ENCODE measurements at regions not wholly inside any gene's neighbourhood (a gene's known extent, or its start where the extent isn't known, plus 50 kb on each side); places are given as distances from the start of the nearest gene placed in this dataset.
A peak's percentile ranks its signal among the peaks of the same experiment; 100 is the strongest.

DNA sequence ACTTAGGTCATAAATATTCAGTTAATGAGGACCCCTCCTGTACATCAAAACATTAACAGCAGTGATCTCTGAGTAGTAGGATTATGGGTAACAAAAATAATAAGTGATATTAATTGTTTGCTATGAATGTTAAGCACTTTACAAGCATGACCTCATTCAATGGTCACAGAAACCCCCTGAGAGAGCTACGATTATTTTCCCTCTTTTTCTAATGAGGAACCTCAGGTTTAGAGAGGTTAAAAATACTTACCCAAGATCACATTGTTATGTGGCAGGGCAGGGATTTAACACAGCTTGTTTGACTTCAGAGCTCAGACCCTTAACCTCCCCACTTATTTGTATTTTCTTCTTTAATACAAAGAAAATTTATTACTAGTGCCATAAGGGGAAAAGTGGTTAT, 228.2 kb downstream of the TBL1XR1 start:
- DNase-seq (ENCODE audit: low spot score): no peak

DNA sequence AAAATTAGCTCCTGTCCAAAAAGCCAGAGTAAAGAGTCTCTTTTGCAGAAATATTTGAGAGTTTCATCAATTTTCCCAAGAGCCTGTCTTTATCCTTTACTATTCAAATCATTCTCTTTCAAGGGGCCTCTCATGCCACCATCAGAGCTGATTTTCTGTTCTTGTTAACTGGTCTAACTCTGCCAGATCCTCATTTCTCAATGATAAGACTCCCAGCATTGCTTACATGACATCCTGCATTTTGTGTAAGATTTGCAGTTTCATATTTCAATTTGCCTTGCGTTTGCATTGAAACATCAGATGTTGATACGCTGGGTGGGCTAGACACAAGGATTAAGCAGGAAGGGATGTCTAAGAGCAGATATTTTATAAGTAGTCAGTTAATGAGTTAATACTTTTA, 228.7 kb downstream of the TBL1XR1 start:
- DNase-seq (ENCODE audit: low spot score): no peak

DNA sequence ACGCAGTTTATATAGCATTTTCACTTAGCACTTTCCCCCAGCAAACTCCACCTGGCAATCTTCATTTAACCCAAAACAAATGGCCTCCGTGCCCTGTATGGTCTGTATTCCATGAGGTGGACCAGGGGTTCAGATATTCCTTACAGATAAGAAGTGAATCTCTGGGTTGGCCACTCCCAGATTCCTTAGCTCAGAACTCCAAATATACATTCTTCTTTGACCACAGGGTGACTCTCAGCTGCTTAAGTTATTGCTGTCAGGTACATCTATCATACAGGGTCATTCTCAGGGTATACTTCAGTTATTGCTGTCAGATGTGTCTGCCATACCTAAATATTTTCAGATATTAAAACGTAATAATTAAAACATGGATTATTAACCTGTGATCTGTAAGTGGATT, 229.8 kb downstream of the TBL1XR1 start:
- no peak for DNase-seq (ENCODE audit: low spot score)

DNA sequence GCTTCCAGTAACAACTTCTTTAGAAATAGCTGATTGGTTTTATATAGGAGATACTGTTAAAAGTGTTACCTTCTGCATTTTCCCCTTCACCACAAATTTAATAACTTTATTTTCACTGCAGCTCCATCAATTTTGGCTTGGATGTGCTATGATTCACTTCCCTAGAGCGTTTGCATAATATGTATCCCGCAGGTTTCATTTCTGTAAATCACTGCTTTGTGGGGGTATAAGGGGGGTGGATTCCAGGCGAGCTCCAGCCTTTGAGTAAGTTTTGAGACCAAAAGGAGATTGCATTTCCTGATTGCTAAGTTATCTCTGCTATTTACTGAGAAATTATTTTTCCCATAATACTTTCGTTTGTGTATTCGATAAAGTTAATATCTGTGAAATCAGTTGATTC, 232.6 kb downstream of the TBL1XR1 start:
- DNase-seq (ENCODE audit: low spot score): no peak

DNA sequence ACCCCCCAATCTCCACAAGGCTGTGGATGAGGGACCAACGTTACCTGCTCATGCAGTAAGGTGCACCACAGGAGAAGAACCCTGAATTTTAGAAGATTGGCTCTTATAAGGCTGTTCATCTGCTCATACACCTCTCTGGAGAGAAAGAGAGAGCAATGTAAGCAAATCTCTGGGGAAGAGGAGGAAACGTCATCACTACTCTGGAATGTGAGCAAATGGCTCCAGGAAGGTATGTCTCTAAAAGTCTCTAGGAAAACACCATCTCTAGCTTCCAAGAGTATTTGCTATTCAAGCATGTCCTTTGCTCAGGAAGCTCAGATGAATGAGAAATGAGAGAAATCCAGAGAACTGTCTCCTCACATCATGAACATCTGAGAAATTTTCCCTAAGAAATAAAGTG, 235.4 kb downstream of the TBL1XR1 start:
- DNase-seq (ENCODE audit: low spot score): no peak

DNA sequence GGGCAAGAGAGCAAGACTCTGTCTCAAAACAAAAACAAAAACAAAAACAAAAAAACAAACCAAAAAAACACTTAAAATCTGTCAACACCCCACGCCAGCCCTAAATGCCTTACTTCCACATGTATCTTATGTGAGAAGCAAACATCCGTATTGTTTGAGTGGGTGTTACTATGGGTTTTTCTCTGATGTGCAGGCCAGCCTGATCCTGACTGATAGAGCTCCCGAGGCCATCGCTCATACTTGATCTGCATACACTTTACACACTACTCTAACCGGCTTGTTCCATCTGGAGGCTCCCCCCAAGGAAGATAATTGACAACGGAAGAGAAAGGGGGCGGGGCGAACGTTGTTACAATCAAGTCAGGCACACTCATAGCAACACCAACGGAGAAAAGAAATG, 237.4 kb downstream of the TBL1XR1 start:
- no peak for DNase-seq (ENCODE audit: low spot score)

DNA sequence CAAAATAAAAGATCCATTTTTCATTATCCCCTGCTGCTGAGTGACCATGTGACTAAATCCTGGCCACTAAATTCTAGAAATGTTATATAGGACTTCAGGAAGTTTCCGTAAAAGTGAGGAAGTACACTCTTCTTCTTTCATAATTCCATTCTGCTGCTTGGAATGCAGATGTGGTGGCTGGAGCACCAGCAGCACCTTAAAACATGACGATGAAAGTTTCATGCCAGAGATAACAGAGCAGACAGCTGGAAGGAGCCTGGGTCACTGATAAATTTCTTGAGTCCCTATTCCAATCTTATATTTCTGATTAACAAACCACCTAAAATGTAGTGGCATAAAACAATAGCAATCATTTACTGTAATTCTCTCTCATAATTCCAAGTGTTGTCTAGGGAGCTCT, 238.7 kb downstream of the TBL1XR1 start:
- DNase-seq (ENCODE audit: low spot score): no peak

DNA sequence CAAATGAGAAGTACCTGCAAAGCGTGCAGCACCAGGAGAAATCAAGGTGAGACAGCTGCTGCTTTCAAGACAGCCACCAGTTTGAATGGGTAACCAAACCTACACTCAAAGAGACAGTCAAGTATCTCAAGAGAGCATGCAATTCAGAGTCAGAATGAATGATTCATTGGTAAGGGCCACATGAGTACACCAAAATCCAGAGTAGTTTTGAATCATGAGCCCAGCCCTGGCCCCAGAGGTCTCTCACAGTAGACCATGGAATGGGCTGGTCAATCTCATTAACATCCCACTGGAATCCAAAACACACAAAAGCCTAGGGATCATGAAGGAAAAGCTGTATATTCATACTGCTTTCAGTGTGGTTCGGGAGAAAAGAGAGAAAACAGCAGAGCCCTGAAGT, 242.8 kb downstream of the TBL1XR1 start:
- no peak for DNase-seq (ENCODE audit: low spot score)

DNA sequence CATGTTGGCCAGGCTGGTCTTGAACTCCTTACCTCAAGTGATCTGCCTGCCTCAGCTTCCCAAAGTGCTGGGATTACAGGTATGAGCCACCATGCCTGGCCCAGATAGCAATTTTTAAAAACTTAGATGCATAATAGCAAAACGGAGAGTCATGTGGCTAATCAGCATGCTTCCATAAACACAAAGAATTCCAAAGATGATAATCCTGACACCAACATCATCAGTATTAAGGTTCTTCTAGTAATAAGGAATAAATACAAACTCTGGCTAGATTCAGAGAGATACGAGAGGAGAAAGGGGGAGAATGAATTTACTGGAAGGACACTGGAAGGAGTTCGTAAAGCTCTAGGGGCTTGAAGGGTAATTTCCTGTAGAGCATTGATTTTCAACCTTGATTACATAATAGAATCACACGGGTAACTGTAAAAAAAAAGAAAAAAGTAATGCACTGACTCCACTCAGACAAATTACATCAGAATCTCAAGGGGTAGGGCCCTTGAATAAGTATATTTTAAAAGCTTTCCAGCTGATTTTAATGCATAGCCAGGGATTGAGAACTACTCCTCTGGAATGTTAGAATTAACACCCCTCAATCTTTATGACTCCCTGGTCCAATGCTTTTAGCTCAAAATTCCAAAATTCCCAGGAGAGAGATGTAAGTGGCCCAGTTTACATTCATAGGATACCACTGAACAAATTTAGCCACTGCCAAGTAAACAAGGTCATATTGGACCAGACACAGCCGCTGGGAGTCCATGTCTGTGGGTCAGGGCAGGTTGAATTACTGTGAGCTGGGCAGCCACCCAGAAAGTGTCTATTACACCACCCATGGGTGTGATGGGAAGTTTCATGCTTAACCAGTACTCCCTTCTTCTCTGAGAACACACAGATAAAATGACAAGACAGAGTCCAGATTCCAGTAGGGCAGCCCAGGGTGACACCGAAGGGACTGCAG, 243.9 kb downstream of the TBL1XR1 start:
- DNase-seq (ENCODE audit: low spot score): no peak

DNA sequence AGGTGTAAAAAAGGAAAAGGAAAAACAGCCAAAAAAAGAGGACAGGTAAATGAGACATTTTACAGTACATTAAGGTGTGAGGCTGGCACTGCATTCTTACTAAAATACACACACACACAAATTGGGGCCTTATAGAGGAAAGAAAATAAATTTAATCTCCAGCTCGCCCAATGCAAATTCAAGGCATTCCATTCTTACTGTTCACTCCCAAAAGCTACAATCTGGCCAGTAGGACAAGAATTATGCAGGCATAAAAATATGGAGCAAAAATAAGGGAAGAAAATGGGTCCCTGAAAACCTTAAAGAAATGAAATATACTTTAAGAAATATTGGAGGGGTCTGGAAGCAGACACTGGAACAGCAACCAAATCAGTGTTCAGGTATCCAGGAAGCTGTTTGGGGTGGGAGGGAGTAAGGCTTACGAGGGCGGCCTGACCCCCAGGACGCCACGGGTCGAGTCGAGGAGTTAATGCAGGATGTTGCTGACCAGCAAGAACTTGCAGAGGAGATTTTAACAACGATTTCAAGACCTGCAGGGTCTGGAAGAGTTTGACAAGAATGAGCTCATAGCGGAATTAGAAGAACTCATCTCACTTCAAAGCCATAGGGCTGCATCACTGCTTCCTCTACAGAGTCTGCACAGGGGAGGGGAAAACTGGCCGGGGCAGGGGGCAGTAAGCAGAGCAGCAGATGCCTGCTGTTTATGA, 245.5 kb downstream of the TBL1XR1 start:
- no peak for DNase-seq (ENCODE audit: low spot score)

DNA sequence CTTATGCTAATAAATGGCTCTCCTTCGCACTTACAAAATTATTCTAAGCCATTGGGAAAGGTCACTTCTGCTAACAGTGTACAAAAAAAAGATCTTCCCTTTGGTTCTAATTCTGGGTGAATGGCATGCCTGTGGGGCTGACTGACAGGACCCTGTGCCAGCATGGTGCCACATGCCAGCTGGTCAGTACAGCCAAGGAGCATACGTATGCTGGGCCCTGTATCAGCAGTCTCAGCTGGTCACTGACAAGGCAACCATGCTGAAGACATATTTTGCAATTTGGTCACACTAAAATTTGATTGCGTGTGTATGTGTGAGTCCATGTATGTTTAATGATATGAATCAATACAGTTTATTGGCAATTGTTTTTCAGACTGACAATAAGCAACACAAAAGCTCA, 246.1 kb downstream of the TBL1XR1 start:
- no peak for DNase-seq (ENCODE audit: low spot score)

DNA sequence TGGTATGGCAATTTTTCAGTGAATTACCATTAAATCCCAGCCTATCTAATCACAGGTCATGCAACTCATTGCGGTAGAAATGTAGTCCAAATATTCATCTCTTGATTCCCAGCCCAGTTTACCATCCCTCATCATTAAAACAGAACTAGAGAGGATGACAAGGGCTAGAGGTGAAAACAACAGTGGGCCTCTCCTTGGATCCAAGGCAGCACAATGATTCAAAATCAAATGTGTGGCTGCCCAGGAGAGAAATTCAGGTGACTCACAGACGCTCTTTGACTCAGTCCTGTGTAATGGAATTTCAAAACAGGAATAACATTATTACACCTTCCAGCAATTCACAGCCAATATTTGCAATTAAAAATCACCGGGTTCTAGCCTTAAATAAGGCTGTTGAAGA, 246.5 kb downstream of the TBL1XR1 start:
- DNase-seq (ENCODE audit: low spot score): no peak

DNA sequence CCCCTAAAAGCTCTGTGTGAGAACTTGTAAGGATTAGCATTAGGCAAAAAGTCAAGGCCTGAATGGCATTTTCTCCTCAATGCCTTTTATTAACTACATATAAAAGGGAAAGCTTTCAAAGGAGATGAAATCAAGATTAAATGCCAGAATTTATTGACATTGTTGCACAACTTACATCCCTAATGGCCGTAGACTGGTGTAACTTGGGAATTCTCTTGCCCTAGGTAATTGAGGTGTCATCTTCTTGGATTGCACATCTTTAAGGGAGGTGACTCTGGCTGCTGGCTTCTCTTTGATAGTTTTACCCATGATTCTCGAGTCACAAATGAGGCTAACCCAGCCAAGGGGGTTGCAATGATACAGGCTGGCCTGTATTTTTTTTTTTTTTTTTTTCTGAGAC, 249.1 kb downstream of the TBL1XR1 start:
- DNase-seq (ENCODE audit: low spot score): no peak

DNA sequence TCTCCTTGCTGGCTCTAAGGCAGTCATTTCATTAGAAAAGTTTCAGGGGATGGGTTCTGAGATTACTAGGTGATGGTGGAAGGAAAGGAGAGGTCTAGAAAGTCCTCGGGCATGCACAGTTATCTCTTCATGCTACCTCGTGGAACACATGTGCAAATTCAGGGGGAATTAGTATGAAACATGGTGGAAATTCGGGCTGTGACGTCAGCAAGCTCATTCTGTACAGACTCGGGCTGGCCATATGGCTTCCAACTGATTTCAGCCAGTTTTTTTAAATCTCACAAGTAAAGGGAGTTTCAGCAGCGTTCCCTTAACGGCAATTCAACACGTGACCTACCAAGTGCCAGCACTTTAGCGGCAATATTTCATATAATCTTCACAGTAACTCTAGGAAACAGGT, 251.1 kb downstream of the TBL1XR1 start:
- DNase-seq (ENCODE audit: low spot score): no peak

DNA sequence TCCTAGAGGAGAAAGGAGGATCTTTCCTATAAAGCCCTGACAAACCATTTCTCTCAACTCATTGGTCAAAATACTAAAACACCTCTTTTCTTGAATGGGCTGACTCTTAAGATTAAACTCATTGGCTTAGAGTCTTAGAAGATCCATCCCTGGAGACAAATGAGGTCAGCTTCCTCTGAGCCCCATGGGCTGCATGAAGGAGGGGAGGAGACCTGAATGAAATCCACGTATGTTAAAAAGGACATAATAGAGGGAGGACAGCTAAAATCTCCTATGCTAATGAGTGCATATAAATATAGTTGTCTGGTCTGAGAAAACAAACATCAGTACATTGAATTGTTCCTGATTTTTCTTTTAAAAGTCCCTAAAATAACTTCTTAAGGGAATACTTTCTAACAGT, 255.0 kb downstream of the TBL1XR1 start:
- no peak for DNase-seq (ENCODE audit: low spot score)

DNA sequence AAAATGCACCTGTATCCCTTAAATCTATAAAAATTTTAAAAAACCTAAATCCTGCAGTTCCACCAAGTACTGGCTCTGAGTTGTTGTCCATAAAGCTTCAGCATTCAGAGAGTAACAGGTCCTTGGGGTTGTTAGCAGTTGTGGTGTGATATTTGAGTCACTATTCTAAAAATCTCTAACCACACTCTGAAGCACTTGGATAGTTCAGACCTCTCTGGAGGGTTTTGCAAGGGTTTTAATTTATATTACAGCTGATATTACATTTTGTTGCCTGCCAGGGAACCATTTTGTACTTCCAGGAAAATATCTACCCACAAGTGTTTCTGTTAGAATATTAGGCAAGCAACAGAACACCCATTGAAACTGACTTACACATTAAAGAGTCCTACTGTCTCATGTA, 255.6 kb downstream of the TBL1XR1 start:
- no peak for DNase-seq (ENCODE audit: low spot score)

DNA sequence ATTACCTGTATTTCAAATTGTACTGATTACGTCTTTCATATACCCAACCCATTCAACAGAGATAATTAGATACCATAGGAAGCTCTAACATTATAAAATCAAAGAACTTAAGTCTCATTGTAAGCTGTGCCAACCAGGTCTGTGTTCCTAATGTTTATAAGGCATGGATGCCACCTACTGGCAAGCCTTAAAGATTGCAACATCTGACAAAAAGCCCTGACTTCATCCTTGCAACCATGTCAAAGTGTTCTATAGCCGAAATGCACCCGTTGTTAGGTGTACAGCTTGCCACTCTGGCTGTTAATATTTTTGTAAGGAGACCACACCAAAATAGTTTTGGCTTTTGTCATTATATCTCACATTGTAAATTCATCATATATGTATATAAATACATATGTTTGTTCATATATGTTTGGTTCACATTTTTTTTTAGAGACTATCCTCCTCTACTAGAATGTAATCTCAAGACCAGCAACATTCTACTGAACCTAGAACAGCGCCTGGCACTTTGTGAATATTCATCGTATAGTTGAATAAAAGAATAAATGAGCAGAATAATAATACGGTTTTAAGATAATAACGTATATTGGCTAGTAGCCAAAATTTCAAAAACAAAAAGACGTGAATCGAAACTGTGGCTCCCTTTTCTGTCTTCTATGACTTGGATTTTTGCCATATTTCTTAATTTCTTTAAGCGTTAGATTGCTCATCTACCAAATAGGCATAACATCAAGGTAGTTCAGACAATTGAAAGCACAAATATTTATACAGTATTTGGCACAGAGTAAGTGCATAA, 258.1 kb downstream of the TBL1XR1 start:
- DNase-seq (ENCODE audit: low spot score): peak; percentile 52

DNA sequence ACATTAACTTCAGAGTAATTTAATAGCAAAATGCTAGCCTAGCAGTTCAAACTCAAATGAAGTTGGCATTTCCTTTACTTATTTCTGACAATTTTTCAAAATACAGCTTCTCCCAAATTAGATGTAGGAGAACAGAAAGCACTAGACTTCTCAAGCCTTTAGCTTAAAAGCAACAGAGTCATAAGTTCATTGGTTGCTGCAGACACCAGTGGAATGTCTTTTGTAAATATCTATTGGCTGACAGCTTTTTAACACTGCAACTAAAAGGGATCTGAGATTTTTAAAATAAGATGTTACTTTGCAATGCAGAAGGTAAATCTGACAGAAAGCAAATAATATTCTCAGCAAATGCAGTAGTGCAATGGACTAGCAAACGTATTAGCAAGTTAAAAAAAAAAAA, 259.3 kb downstream of the TBL1XR1 start:
- no peak for DNase-seq (ENCODE audit: low spot score)

DNA sequence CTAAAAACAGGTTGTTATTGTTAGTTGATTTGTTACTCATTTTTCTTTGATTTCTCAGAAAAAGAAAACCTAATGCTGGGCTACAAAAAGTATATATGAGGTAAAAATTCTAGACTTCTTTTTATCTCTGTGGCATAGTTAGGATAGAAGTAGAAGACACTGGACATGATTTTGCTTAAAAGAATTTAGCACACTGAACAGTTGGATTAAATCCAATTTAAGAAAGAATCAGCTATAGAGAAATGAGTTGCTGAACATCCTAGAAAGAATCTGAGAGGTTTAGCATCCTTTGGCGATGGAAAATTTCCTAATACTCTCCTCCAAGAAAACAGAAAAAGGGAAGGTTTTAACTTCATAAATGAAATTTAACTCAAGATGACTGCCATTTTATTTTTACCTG, 259.7 kb downstream of the TBL1XR1 start:
- DNase-seq (ENCODE audit: low spot score): no peak

DNA sequence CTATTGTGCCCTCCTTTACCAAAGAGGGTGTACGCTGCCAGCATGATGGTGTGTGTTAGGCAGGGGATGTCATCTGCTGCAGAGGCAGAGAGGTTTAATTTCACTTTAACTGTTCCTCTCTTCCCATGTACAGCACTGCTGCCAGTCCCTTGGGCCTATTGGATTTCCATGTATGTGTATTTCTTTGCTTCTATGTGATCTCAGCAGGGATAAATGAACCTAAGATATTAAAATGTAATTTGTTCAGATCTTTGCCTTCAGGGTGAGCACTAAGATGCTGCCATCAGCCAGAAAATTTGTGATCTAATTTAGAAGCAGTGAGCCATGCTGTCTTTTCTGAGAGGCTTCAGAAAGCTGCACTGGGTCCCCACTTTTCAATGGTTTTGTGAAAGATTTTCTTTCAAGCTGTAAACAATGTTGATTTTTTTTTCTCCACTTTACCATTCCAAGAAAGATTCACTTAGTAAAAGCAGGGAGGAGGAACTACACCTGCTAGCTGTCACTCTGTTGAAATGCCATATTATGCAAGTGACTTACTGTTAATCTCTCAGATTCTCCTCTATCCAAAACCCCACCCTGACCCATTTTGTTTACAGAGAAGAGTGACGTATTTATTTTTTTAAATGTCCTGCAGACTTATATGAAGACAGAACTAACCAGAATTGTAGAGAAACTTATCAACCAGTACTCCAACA, 261.9 kb downstream of the TBL1XR1 start:
- no peak for DNase-seq (ENCODE audit: low spot score)

DNA sequence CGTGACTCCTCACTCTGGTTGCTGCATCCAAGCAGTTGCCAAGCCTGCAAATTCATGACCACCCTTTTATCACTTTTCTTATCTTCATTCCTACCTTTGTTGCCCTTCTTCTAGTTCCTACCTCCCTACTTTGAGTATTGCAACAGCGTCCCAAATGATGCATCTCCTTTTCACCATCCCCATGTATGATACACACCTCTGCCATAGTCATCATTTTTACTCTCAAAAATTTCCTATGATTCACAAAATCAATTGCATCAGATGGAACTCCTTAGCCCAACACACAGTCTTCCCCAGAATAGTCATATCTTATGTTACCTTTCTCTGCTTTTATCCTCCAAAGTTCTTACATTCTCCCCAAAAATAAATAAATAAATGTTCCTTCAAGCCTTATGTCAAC, 262.6 kb downstream of the TBL1XR1 start:
- DNase-seq (ENCODE audit: low spot score): no peak

DNA sequence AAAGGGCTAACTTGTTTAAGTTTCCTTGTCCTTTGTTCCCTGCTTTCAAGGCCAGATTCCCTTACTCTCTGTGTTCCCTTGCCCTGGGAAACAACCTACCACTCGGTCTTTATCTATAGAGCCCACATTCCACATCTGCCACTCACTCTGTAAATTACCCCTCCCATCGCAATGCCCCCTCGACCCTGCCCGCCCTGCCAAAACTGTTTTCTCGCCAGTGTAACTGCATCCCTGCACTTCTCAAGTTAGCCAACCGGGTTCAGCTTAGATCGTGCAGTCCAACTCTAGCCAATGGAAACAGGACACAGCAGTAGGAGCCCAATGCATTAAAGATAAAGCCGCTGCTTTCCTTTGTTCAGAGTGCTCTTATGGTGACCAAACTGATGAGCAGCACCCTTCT, 263.6 kb downstream of the TBL1XR1 start:
- DNase-seq (ENCODE audit: low spot score): no peak

Measured in CD4-positive, alpha-beta T cell treated with Interleukin-15 for 4 hours (primary cell).